ENCODE measurements at regions not wholly inside any gene's neighbourhood (a gene's known extent, or its start where the extent isn't known, plus 50 kb on each side); places are given as distances from the start of the nearest gene placed in this dataset.

- TF ChIP-seq CTCF (IDR thresholded peaks at IDR 0.05; ENCODE audit: insufficient read depth, low read depth, low read length) (no peak), EZH2 (IDR thresholded peaks at IDR 0.05; ENCODE audit: insufficient read depth, low read length) (no peak)
These were observed 134.4 kb upstream of the ZC3H12C start for GRCh38 chr11:109958821-109959166.
